ENCODE measurements at regions not wholly inside any gene's neighbourhood (a gene's known extent, or its start where the extent isn't known, plus 50 kb on each side); places are given as distances from the start of the nearest gene placed in this dataset.

DNA sequence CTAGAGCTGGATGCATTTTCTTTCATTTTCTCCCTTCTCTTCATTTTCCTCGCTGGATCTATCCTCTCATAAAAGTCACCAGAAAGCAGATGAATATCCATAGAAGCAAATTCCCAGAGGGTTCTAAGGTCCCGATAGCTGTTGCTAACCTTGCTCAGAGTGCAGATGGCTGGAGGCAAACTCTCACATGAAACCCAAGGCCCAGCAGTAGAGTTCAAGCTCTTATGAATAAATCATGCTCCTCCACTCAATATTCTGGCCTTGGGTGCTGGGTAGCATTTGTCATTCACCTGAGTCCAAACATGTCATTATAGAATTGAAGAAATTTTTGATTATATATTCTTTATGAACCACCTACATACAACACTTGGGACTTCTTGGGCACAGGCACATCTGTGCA, 539.7 kb upstream of the MARCKS start:
- TF ChIP-seq, protein P1, sequence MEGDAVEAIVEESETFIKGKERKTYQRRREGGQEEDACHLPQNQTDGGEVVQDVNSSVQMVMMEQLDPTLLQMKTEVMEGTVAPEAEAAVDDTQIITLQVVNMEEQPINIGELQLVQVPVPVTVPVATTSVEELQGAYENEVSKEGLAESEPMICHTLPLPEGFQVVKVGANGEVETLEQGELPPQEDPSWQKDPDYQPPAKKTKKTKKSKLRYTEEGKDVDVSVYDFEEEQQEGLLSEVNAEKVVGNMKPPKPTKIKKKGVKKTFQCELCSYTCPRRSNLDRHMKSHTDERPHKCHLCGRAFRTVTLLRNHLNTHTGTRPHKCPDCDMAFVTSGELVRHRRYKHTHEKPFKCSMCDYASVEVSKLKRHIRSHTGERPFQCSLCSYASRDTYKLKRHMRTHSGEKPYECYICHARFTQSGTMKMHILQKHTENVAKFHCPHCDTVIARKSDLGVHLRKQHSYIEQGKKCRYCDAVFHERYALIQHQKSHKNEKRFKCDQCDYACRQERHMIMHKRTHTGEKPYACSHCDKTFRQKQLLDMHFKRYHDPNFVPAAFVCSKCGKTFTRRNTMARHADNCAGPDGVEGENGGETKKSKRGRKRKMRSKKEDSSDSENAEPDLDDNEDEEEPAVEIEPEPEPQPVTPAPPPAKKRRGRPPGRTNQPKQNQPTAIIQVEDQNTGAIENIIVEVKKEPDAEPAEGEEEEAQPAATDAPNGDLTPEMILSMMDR (IDR thresholded peaks at IDR 0.05) = no peak
- no peak for TF ChIP-seq POLR2A (IDR thresholded peaks at IDR 0.05)
